Astrocyte (in vitro differentiated cells and primary cell): ENCODE measurements at regions not wholly inside any gene's neighbourhood (a gene's known extent, or its start where the extent isn't known, plus 50 kb on each side); places are given as distances from the start of the nearest gene placed in this dataset.

Experiments used
- DNase-seq: peaks from one replicate; pipeline ENCODE4 v3.0.0-alpha.2; 2010; ENCODE audit warnings: low read depth
- FAIRE-seq: peaks from 2 replicates; lab custom pipeline; 2011; peaks lifted over from hg19 to GRCh38; lab: Jason Lieb, UNC
- H2AFZ ChIP-seq: 2 replicates; pipeline ENCODE4 v1.6.0; 2012; ENCODE audit warnings: low read depth, low read length, inconsistent platforms
- H3K27ac ChIP-seq: 2 replicates; pipeline ENCODE4 v1.5.1; 2011; ENCODE audit warnings: low read depth, low read length, inconsistent platforms
- H3K27me3 ChIP-seq: 2 replicates; pipeline ENCODE4 v1.6.0; 2011; ENCODE audit warnings: low read length, inconsistent platforms; ENCODE audit not compliant: insufficient read depth
- H3K36me3 ChIP-seq: 2 replicates; pipeline ENCODE4 v1.5.1; 2011; ENCODE audit warnings: low read length, inconsistent platforms; ENCODE audit not compliant: insufficient read depth
- H3K4me1 ChIP-seq: 2 replicates; pipeline ENCODE4 v1.5.1; 2011; ENCODE audit warnings: low read length, inconsistent platforms; ENCODE audit not compliant: insufficient read depth
- H3K4me2 ChIP-seq: 2 replicates; pipeline ENCODE4 v1.6.0; 2012; ENCODE audit warnings: low read length, inconsistent platforms
- H3K4me3 ChIP-seq: 2 replicates; pipeline ENCODE4 v1.5.1; 2011; ENCODE audit warnings: low read depth, mild to moderate bottlenecking, low read length, inconsistent platforms; ENCODE audit not compliant: insufficient read depth
- H3K79me2 ChIP-seq: 2 replicates; pipeline ENCODE4 v1.6.0; 2012; ENCODE audit warnings: mild to moderate bottlenecking, low read length, inconsistent platforms; ENCODE audit not compliant: insufficient read depth
- H3K9ac ChIP-seq: 2 replicates; pipeline ENCODE4 v1.6.0; 2012; ENCODE audit warnings: mild to moderate bottlenecking, low read length, inconsistent platforms
- H3K9me3 ChIP-seq: 2 replicates; pipeline ENCODE4 v1.5.1; 2012; ENCODE audit warnings: low read depth, mild to moderate bottlenecking, low read length, inconsistent platforms; ENCODE audit not compliant: insufficient read depth
- H4K20me1 ChIP-seq: 2 replicates; pipeline ENCODE4 v1.6.0; 2012; ENCODE audit warnings: low read length, inconsistent platforms; ENCODE audit not compliant: insufficient read depth
- H3K27ac Mint-ChIP-seq: one replicate; pipeline ENCODE4 v1.8.0; 2021; ENCODE audit warnings: mild to moderate bottlenecking, mixed read lengths; ENCODE audit not compliant: unreplicated experiment
- H3K27me3 Mint-ChIP-seq: one replicate; pipeline ENCODE4 v1.8.0; 2021; ENCODE audit warnings: low read depth, mixed read lengths; ENCODE audit not compliant: unreplicated experiment
- H3K36me3 Mint-ChIP-seq: one replicate; pipeline ENCODE4 v1.8.0; 2021; ENCODE audit warnings: low read depth, mixed read lengths; ENCODE audit not compliant: unreplicated experiment
- H3K4me1 Mint-ChIP-seq: one replicate; pipeline ENCODE4 v1.8.0; 2021; ENCODE audit warnings: low read depth, mixed read lengths; ENCODE audit not compliant: unreplicated experiment
- H3K4me3 Mint-ChIP-seq: one replicate; pipeline ENCODE4 v1.8.0; 2021; ENCODE audit warnings: mild to moderate bottlenecking, moderate library complexity, mixed read lengths; ENCODE audit not compliant: unreplicated experiment
- H3K9me3 Mint-ChIP-seq: one replicate; pipeline ENCODE4 v1.8.0; 2021; ENCODE audit warnings: mild to moderate bottlenecking, mixed read lengths; ENCODE audit not compliant: unreplicated experiment
- CTCF ChIP-seq: IDR thresholded peaks from 2 replicates; pipeline ENCODE4 v1.5.1; 2011; ENCODE audit warnings: low read depth, mild to moderate bottlenecking, inconsistent platforms, low read length, moderate library complexity; ENCODE audit not compliant: insufficient read depth
- EZH2 ChIP-seq: IDR thresholded peaks from 2 replicates; pipeline ENCODE4 v1.6.1; 2012; ENCODE audit warnings: mild to moderate bottlenecking, low read length, inconsistent platforms; ENCODE audit not compliant: insufficient read depth

- TF ChIP-seq CTCF (no peak), EZH2 (no peak)
- H3K4me1 ChIP-seq, result no peaks in the 10 kb centered on the region
- no peaks in the 10 kb centered on the region for H3K36me3 Mint-ChIP-seq
- DNase-seq (no peak), FAIRE-seq (no peak)
- H3K4me3 Mint-ChIP-seq, result no peak overlapping the region
- H3K27me3 Mint-ChIP-seq, result peaks cover 5% of the 10 kb centered on the region
- no peak overlapping the region for H3K9ac ChIP-seq
- H3K79me2 ChIP-seq, result no peaks in the 10 kb centered on the region
- H3K9me3 ChIP-seq, result no peaks in the 10 kb centered on the region
- H3K27ac Mint-ChIP-seq, result no peak overlapping the region
- no peaks in the 10 kb centered on the region for H3K27me3 ChIP-seq
- H3K4me2 ChIP-seq, result no peak overlapping the region
- H2AFZ ChIP-seq, result no peak overlapping the region
- no peaks in the 10 kb centered on the region for H3K4me1 Mint-ChIP-seq
- no peaks in the 10 kb centered on the region for H3K36me3 ChIP-seq
- H3K4me3 ChIP-seq, result no peak overlapping the region
- no peak overlapping the region for H3K27ac ChIP-seq
- H3K9me3 Mint-ChIP-seq, result peaks cover 2% of the 10 kb centered on the region
- no peaks in the 10 kb centered on the region for H4K20me1 ChIP-seq
Measured at GRCh38 chr5:8291641-8292040, 422.7 kb downstream of the MTRR start.

DNA sequence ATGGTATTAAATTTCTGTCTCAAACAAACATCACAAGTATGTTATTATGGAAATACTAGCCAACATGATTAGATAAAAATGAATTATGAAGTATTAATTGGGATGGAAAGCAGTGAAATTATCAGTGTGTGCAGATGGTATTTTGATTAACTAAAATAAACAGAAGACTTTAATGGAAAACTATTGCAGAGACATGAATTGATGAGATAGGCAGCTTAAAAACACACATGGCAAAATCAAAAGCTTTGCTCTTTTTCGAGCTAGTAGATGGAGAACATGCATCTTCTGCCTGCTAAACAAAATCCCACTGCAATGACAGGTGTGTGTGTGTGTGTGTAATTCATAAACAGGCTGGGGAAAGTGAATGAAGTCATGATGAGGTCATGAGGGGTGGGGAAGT is 426.2 kb downstream of the MTRR start:
- no peak for TF ChIP-seq CTCF
- no peak for TF ChIP-seq EZH2

GRCh38 chr5:8299716-8300115 is 430.8 kb downstream of the MTRR start:
- Mint-ChIP-seq H3K4me1 (no peaks in the 10 kb centered on the region), H3K9me3 (no peaks in the 10 kb centered on the region), H3K27me3 (peaks cover 7% of the 10 kb centered on the region), H3K27ac (no peak overlapping the region), H3K4me3 (no peak overlapping the region), H3K36me3 (no peaks in the 10 kb centered on the region)
- Histone ChIP-seq H3K36me3 (no peaks in the 10 kb centered on the region), H3K9ac (no peak overlapping the region), H3K79me2 (no peaks in the 10 kb centered on the region), H4K20me1 (no peaks in the 10 kb centered on the region), H3K27ac (no peak overlapping the region), H3K9me3 (no peaks in the 10 kb centered on the region), H3K4me3 (no peak overlapping the region), H3K4me1 (no peaks in the 10 kb centered on the region), H3K4me2 (no peak overlapping the region), H3K27me3 (no peaks in the 10 kb centered on the region), H2AFZ (no peak overlapping the region)
- TF ChIP-seq CTCF, result no peak
- no peak for TF ChIP-seq EZH2
- FAIRE-seq (no peak), DNase-seq (no peak)

More for the DNA sequence above, 426.2 kb downstream of the MTRR start:
- Mint-ChIP-seq H3K36me3 (no peaks in the 10 kb centered on the region), H3K27me3 (peaks cover 3% of the 10 kb centered on the region), H3K4me1 (no peaks in the 10 kb centered on the region), H3K9me3 (peaks cover 2% of the 10 kb centered on the region), H3K4me3 (no peak overlapping the region), H3K27ac (no peak overlapping the region)
- Histone ChIP-seq H4K20me1 (no peaks in the 10 kb centered on the region), H3K27me3 (no peaks in the 10 kb centered on the region), H3K4me1 (no peaks in the 10 kb centered on the region), H3K79me2 (no peaks in the 10 kb centered on the region), H3K4me2 (no peak overlapping the region), H2AFZ (no peak overlapping the region), H3K4me3 (no peak overlapping the region), H3K9ac (no peak overlapping the region), H3K27ac (no peak overlapping the region), H3K9me3 (no peaks in the 10 kb centered on the region), H3K36me3 (no peaks in the 10 kb centered on the region)
- FAIRE-seq, result no peak
- DNase-seq, result no peak
